ENCODE measurements at regions not wholly inside any gene's neighbourhood (a gene's known extent, or its start where the extent isn't known, plus 50 kb on each side); places are given as distances from the start of the nearest gene placed in this dataset.

DNA sequence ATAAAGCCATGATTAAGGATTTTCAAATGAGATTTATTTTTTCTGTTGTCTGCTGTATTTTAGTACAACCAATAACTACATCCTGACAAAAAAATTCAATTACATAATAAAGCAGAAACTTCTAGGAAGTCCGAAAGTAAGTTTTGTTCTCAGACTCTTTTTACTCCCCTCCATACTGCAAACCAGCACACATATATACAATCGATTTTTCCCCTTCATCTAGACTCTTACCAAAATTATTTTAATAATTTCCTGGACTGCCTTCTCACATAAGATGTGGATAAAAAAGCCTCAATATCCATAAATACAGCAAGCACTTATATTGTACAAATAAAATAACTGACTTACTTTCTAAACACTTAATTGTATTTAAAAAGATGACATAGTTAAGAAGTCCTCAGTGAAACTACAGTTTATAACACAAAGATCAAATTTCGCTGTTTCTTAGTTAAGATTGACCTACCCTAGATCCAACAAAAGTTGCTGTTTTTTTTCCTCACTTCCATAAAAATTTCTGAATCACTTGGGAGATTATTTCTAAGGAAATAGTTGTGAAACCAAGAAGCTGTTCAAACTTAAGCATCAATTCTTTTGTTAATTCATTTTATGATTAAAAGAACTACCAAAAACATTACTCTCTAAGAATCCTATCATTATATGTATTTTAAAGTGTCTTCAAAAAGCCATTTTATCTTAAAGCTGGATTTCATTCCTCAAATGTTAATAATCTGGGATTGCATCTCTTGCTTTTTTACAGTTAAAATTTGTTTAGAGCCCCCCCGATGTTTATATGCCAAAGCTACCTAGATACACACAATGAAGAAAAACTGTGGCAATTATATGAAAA lies 74.7 kb upstream of the IFNE start:
- Mint-ChIP-seq H3K4me3 (no peak overlapping the region), H3K4me1 (peaks cover 19% of the 10 kb centered on the region), H3K9me3 (no peaks in the 10 kb centered on the region), H3K27ac (no peak overlapping the region), H3K36me3 (peaks cover 1% of the 10 kb centered on the region), H3K27me3 (peaks cover 28% of the 10 kb centered on the region)
- no peak for DNase-seq
- CTCF ChIA-PET = no interaction called here

GRCh38 chr9:21557428-21557768 lies 75.3 kb upstream of the IFNE start:
- CTCF ChIA-PET = no interaction called here
- Mint-ChIP-seq H3K27me3 (peaks cover 28% of the 10 kb centered on the region), H3K36me3 (peaks cover 1% of the 10 kb centered on the region), H3K4me3 (no peak overlapping the region), H3K9me3 (no peaks in the 10 kb centered on the region), H3K4me1 (peaks cover 16% of the 10 kb centered on the region), H3K27ac (no peak overlapping the region)
- DNase-seq = no peak

DNA sequence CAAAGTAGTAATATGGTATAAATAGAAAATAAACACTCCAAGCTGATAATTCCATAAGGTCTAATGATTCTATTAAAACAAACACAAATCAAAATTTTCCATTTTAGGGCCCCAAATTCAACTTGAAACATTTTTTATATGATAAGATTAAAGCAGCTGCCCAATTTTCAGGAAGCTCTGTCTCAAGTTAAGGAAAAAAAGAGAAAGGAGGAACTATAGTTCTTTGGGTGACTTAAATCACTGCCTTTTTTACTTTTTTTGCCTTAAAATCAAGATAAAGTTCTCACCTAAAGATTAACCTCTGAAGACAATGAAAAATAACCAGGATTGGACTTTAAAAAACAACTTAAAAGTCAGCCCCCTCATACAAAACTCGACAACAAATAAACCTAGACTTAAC lies 76.0 kb upstream of the IFNE start:
- H3K27ac Mint-ChIP-seq = no peak overlapping the region
- H3K4me1 Mint-ChIP-seq = peaks cover 16% of the 10 kb centered on the region
- H3K4me3 Mint-ChIP-seq = peak overlapping the region; percentile 94
- H3K27me3 Mint-ChIP-seq = peaks cover 28% of the 10 kb centered on the region
- no peaks in the 10 kb centered on the region for H3K9me3 Mint-ChIP-seq
- peaks cover 1% of the 10 kb centered on the region for H3K36me3 Mint-ChIP-seq
- CTCF ChIA-PET = no interaction called here
- no peak for DNase-seq

DNA sequence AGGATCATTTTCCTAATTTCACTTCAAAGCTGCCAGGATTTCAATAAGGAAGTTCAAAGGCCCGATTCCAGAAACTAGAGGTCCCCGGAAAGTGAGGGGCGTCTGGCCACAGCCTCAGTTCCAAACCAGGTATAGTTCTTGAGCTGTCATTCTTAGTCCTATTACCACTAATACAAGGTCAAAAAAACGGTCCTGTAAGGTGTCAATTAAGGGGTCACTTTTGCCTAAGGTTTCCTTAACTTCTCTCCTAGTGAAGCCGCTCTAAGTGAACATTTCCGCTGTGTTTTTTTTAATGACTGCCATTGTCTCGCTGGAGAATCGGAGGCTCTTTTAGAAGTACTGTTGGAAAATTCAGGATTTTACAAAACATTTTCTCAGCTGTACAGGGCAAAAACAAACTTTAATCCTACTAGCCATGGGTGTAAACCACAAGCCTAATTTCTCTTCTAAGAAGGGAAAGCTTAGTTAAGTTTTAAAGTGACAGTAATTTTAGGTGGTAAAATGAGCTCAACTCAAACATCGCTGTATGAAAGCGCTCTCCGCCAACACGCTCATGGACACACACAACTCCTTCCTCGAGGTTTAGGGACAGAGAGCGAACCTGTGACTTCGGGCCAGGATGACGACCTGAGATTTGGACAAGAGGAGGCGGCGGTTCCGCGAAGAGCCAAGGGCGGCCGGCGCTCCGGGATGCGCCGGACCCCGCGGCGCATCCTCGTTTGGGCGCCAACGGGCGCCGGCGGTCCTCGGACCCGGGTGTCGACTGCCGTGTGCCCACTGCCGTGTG lies 76.7 kb upstream of the IFNE start:
- Mint-ChIP-seq H3K4me3 (peak overlapping the region; percentile 94), H3K36me3 (peaks cover 1% of the 10 kb centered on the region), H3K27ac (no peak overlapping the region), H3K9me3 (no peaks in the 10 kb centered on the region), H3K4me1 (peaks cover 20% of the 10 kb centered on the region), H3K27me3 (peaks cover 28% of the 10 kb centered on the region)
- CTCF ChIA-PET = interaction anchor here (0.6 to 1.9 kb wide), 6 partner anchors 10 to 232 kb away, joined by 3 to 7 read pairs (median 4); no protein-coding TSS in a partner anchor
- DNase-seq = peak; percentile 23

DNA sequence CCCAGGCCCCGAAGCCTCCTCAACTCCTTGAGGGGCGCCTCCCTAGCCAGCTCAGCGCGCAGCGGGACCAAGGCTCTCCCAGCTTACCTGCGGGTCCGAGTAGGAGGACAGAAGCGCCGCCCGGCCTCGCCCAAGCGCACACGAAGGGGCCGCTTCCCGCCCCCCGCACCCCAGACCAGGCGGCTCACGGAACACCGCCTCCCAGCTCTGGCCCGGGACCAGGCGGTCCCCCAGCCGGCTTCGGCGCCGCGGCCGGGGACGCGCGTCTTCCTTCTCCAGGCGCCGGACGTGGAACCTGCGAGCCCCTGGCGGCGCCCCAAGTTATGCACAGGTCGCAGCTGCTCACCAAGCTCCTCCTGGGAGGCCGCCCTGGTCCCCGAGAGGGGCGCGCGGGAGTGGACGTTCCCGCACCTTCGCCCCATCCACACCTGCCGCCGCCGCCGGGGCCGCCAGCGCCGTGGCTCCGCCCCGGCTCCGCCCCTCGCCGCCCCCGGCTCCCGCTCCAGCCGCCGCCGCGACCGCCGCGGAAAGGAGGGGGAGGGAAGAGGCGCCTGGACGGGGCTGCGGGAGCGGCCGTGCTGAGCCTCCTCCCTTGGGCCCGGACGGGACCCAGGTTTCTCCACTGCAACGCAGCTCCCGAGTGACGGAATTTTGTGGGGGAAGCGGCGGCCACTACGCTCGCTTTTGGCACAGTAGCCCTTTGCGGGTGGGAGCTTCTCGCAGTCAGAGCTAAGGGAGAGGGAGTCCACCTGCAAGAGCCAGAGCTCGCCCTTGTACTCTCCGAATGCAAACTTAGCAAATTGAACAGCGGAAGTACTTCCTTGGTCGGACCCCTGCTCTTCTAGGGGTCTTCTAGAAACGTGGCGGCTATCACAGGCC lies 77.5 kb upstream of the IFNE start:
- Mint-ChIP-seq H3K4me1 (peaks cover 27% of the 10 kb centered on the region), H3K27me3 (peaks cover 35% of the 10 kb centered on the region), H3K4me3 (peak overlapping the region; percentile 94), H3K27ac (no peak overlapping the region), H3K36me3 (peaks cover 1% of the 10 kb centered on the region), H3K9me3 (no peaks in the 10 kb centered on the region)
- CTCF ChIA-PET = interaction anchor here (1.0 to 1.9 kb wide), 5 partner anchors 9 to 231 kb away, joined by 3 to 7 read pairs (median 3); no protein-coding TSS in a partner anchor
- peak; percentile 71 for DNase-seq

DNA sequence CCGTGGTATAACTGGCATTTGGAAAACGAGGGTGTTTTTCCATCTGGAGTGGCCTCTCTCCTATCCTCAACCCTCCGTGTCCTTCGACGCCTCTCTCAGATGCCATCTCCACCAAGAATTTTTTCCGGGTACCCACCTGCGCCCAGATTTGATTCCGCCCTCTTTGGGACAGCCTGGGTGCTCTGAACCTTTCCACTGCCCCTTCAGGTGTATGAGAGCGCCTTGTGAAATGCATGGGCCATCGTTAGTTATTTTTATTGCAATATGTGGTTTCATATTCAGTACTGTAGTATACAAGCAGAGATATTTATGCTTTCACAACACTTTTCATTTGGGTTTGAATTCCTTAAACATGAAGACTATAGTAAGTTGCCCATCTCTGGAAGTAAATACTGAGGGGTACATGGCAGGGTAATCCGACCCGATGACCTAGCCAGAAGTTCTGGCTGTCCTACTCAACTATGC lies 78.2 kb upstream of the IFNE start:
- Mint-ChIP-seq H3K9me3 (no peaks in the 10 kb centered on the region), H3K27me3 (peaks cover 37% of the 10 kb centered on the region), H3K27ac (no peak overlapping the region), H3K36me3 (peaks cover 1% of the 10 kb centered on the region), H3K4me1 (peaks cover 30% of the 10 kb centered on the region), H3K4me3 (peak overlapping the region; percentile 77)
- DNase-seq = no peak
- CTCF ChIA-PET = interaction anchor here (1.9 kb wide), 1 partner anchor 89 kb away, joined by 3 read pairs; no protein-coding TSS in a partner anchor

DNA sequence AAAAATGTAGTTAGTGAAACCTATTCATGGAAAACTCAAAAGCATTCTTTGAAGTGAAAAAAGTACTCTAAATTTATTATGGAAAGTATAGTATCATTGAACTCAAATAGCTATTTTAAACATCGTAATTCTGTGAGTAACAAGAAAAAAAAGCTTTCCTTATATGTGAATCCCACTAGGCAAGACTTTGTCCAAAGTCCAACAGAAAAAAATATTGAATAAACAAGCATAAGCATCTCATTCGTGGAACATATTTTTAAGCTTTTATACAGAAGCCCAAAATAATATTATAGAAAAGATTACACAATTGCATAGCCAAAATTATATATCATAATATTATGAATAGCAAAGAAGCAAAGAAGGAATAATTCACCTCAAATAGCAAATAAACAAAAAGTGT lies 79.4 kb upstream of the IFNE start:
- peaks cover 1% of the 10 kb centered on the region for H3K36me3 Mint-ChIP-seq
- no peaks in the 10 kb centered on the region for H3K9me3 Mint-ChIP-seq
- no peak for DNase-seq
- CTCF ChIA-PET = no interaction called here
- H3K4me1 Mint-ChIP-seq = peaks cover 31% of the 10 kb centered on the region
- peaks cover 42% of the 10 kb centered on the region for H3K27me3 Mint-ChIP-seq
- no peak overlapping the region for H3K4me3 Mint-ChIP-seq
- H3K27ac Mint-ChIP-seq = no peak overlapping the region

DNA sequence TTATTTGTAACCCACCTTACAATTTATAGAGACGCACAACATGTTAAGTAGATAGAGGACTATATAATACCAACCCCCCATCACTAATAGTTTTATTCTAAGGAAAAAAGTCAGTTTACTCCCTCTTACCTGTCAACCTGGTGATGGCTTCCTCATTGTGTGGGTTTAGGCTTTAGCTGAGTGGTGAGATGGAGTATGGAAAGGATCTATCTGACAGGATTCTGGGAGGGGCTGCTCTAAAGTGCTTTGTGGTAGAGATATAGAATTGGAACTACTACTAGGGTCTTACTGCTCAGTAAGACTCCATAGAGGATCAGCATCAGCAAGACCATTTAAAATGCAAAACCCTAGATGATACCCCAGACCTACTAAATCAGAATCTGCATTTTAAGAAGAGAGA lies 82.1 kb upstream of the IFNE start:
- Mint-ChIP-seq H3K27ac (no peak overlapping the region), H3K9me3 (no peaks in the 10 kb centered on the region), H3K27me3 (peaks cover 44% of the 10 kb centered on the region), H3K4me1 (peaks cover 22% of the 10 kb centered on the region), H3K4me3 (no peak overlapping the region), H3K36me3 (no peaks in the 10 kb centered on the region)
- CTCF ChIA-PET = no interaction called here
- DNase-seq = no peak

- no peaks in the 10 kb centered on the region for H3K36me3 Mint-ChIP-seq
- peaks cover 19% of the 10 kb centered on the region for H3K4me1 Mint-ChIP-seq
- H3K4me3 Mint-ChIP-seq = no peak overlapping the region
- H3K9me3 Mint-ChIP-seq = no peaks in the 10 kb centered on the region
- no peak for DNase-seq
- no peak overlapping the region for H3K27ac Mint-ChIP-seq
- CTCF ChIA-PET = interaction anchor here (0.7 to 0.8 kb wide), 2 partner anchors 11 to 60 kb away, joined by 3 read pairs; no protein-coding TSS in a partner anchor
- H3K27me3 Mint-ChIP-seq = peaks cover 38% of the 10 kb centered on the region
Measured at GRCh38 chr9:21565155-21565554, 83.0 kb upstream of the IFNE start.

GRCh38 chr9:21567926-21568325 lies 85.8 kb upstream of the IFNE start:
- no peak overlapping the region for H3K27ac Mint-ChIP-seq
- H3K4me1 Mint-ChIP-seq = peaks cover 15% of the 10 kb centered on the region
- DNase-seq = no peak
- no peaks in the 10 kb centered on the region for H3K9me3 Mint-ChIP-seq
- H3K27me3 Mint-ChIP-seq = peaks cover 39% of the 10 kb centered on the region
- no peak overlapping the region for H3K4me3 Mint-ChIP-seq
- no peaks in the 10 kb centered on the region for H3K36me3 Mint-ChIP-seq
- CTCF ChIA-PET = interaction anchor here (0.7 kb wide), 1 partner anchor 58 kb away, joined by 3 read pairs; no protein-coding TSS in a partner anchor

DNA sequence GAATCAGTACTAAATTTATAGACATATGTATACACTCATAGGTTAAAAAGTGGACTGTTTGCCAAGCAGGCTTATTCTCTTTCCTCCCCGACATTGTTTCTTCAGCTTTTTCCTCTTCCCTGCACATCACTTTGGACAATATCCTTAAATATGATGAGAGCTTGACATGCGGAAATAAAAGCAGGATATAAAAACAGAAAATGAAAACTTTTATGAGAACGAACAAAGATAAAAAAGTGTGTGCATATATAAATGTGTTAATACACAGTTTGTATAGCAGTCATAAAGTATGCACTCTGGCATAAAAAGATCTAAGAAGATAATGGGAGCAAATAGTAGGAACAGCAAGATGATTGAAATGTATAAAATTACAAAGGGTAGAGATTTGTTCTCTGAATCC lies 86.4 kb upstream of the IFNE start:
- H3K27me3 Mint-ChIP-seq = peaks cover 41% of the 10 kb centered on the region
- peaks cover 15% of the 10 kb centered on the region for H3K4me1 Mint-ChIP-seq
- H3K36me3 Mint-ChIP-seq = no peaks in the 10 kb centered on the region
- no peaks in the 10 kb centered on the region for H3K9me3 Mint-ChIP-seq
- H3K27ac Mint-ChIP-seq = no peak overlapping the region
- CTCF ChIA-PET = interaction anchor here (1.3 kb wide), 1 partner anchor 10 kb away, joined by 3 read pairs; no protein-coding TSS in a partner anchor
- no peak overlapping the region for H3K4me3 Mint-ChIP-seq
- DNase-seq = no peak

DNA sequence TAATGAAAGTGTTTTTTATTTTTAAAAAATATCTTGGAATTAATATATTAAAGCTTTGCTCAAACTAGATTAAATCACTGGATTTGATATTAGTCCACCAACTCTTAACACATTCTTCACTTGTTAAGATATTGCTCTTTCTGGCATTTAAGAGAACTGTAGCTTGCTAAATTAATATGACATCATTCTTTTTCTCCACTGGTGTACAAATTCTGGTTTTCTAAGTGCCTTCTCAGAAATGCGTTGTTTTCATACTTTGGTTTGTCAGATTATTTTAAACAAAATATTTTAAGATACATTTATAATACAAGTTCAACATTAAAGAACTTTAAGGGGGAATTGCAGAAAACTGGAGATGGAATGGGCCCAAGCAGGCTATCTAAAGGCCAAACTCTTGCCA lies 87.6 kb upstream of the IFNE start:
- DNase-seq = no peak
- Mint-ChIP-seq H3K4me1 (peaks cover 4% of the 10 kb centered on the region), H3K27me3 (peaks cover 42% of the 10 kb centered on the region), H3K4me3 (no peak overlapping the region), H3K9me3 (no peaks in the 10 kb centered on the region), H3K36me3 (no peaks in the 10 kb centered on the region), H3K27ac (no peak overlapping the region)
- CTCF ChIA-PET = interaction anchor here (1.3 kb wide), 1 partner anchor 11 kb away, joined by 3 read pairs; no protein-coding TSS in a partner anchor

DNA sequence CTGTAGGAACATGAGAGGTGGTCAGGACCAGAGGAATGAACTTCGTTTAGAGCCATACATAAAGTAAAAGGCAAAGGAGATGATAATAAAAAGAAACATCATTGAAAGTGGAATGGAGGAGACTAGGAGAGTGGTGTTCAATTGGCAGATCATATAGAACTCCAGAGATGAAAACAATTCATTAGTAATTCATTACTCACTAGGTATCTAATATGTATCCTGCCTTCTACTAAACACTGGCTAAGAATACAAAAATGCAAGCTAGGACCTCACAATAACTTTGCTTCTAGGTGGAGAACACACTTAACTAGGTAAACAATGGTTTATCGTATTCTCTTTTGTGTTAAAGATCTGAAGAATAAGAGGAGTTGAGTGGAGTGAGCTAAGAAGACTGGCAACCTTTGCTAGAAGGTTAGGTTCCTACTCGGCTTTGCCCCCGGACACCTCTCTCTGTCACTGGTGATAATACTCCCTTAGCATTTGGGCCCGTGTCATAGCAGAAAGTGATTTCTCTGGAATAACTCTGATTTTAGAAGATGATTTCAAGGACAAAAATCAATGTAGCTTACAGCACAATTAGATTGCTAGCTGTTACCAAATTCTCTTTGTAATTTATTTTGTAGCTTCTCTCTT lies 88.6 kb upstream of the IFNE start:
- CTCF ChIA-PET = interaction anchor here (0.6 to 1.1 kb wide), 2 partner anchors 138 to 244 kb away, joined by 3 read pairs; no protein-coding TSS in a partner anchor
- DNase-seq = no peak
- Mint-ChIP-seq H3K4me1 (peaks cover under 1% of the 10 kb centered on the region), H3K9me3 (no peaks in the 10 kb centered on the region), H3K36me3 (no peaks in the 10 kb centered on the region), H3K27ac (no peak overlapping the region), H3K4me3 (no peak overlapping the region), H3K27me3 (peaks cover 42% of the 10 kb centered on the region)
